Stomach (tissue), 8 donors: ENCODE measurements at regions not wholly inside any gene's neighbourhood (a gene's known extent, or its start where the extent isn't known, plus 50 kb on each side); places are given as distances from the start of the nearest gene placed in this dataset.
A peak's percentile ranks its signal among the peaks of the same experiment; 100 is the strongest.

ENCODE experiments used
- DNase-seq, 2 donors: peaks; one replicate each; pipeline versions ENCODE4 v3.0.0 to v3.0.0-alpha.2; 2013 to 2019
- H3K27ac ChIP-seq, 5 donors: fragments of 200-600 bp in 4 of 5; sonication (generic) in 4 of 5; one replicate each; pipeline ENCODE4 v1.5.1; 2013 to 2019; ENCODE audit warnings: mild to moderate bottlenecking in 1 of 5, moderate library complexity in 1 of 5
- H3K27me3 ChIP-seq, 3 donors: fragments of 200-600 bp; sonication (generic); one replicate each; pipeline ENCODE4 v1.5.1; 2017 to 2019; ENCODE audit warnings: mixed run types in 1 of 3
- H3K36me3 ChIP-seq, 4 donors: fragments of 200-600 bp; sonication (generic); 1 replicate in 3 of 4; 2 replicates in 1 of 4; pipeline ENCODE4 v1.5.1; 2016 to 2019
- H3K4me1 ChIP-seq, 4 donors: fragments of 200-600 bp; sonication (generic); one replicate each; pipeline ENCODE4 v1.5.1; 2016 to 2019
- H3K4me3 ChIP-seq, 4 donors: fragments of 200-600 bp; sonication (generic) in 3 of 4; one replicate each; pipeline ENCODE4 v1.5.1; 2016 to 2019; ENCODE audit warnings: mild to moderate bottlenecking in 1 of 4
- H3K9me3 ChIP-seq, 4 donors: fragments of 200-600 bp; sonication (generic); one replicate each; pipeline ENCODE4 v1.5.1; 2016 to 2019
- EP300 ChIP-seq: sonication (generic); formaldehyde crosslinking; IDR thresholded peaks from one replicate; pipeline ENCODE4 v1.6.1; 2017; ENCODE audit warnings: antibody characterized with exemption
- POLR2A ChIP-seq, 4 donors: fragments of 450-650 bp; IDR thresholded peaks; one replicate each; pipeline ENCODE4 v1.6.1; 2016; ENCODE audit warnings: antibody characterized with exemption in 4 of 4, control low read depth in 2 of 4, mild to moderate bottlenecking in 1 of 4, moderate library complexity in 1 of 4
- POLR2AphosphoS5 ChIP-seq, 3 donors: sonication (generic); formaldehyde crosslinking; IDR thresholded peaks; one replicate each; pipeline ENCODE4 v1.6.1; 2016; ENCODE audit warnings: antibody characterized with exemption in 3 of 3
- WGBS, 5 donors: extraction: QIAGEN DNeasy Blood & Tissue Kit in 3 of 5; methylation state at CpG; one replicate each; pipeline versions ENCODE4 v1.1.5 to v1.1.7; 2013 to 2018; 5-methylcytosine and 5-hydroxymethylcytosine counted together
- intact Hi-C: fragments of 100-400 bp; cut with DNase I; formaldehyde crosslinking; loops from one replicate; pipeline ENCODE4 v1.15.1; 2023; ENCODE audit warnings: low total_unique reads
- TF ChIP-seq, protein P1 (sequence below), 7 experiments: fragments of 450-650 bp in 4 of 7; fragments of 200-600 bp in 3 of 7; sonication (generic) in 3 of 7; IDR thresholded peaks; one replicate each; pipeline ENCODE4 v1.5.1; 2016 to 2019; ENCODE audit warnings: antibody characterized with exemption in 7 of 7, control low read depth in 2 of 7, mild to moderate bottlenecking in 1 of 7
- donor health status: healthy with polysubstance abuse.
- donor health status: Bipolar disorder and iron deficiency.
- donor health status: healthy.

DNA sequence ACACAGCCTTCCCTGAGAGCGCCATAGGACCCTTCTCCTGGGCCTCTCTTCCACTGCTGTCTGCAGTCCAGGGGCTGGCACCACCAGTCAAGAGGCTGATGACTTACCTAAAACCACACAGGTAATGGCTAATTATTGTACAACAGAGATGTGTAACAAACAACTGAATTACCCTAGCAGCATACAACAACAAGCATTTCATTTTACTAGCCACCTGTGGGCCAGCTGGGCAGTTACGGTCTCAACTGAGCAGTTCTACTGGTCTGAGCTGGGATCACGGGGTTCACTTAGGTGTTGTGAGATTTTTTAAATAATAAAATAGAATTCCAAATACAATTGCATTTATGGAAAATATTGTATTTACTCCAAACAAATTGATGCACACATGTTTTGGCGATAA, 431.9 kb downstream of the TNS3 start:
- WGBS, 5 donors = 91 to 97% (median 96%) methylated on average over 4 of the region's 4 CpGs
- Histone ChIP-seq H3K4me1 (peaks cover 0 to 38% (median 21%) of the 10 kb centered on the region in 4 donors), H3K4me3 (no peak overlapping the region), H3K36me3 (no peaks in the 10 kb centered on the region), H3K27ac (no peak overlapping the region), H3K9me3 (no peaks in the 10 kb centered on the region), H3K27me3 (no peaks in the 10 kb centered on the region)
- no peak for DNase-seq
- intact Hi-C loops = no loop called here
- TF ChIP-seq EP300 (no peak), POLR2A (IDR thresholded peaks at IDR 0.05) (no peak), POLR2AphosphoS5 (IDR thresholded peaks at IDR 0.05) (no peak)
- TF ChIP-seq, protein P1, sequence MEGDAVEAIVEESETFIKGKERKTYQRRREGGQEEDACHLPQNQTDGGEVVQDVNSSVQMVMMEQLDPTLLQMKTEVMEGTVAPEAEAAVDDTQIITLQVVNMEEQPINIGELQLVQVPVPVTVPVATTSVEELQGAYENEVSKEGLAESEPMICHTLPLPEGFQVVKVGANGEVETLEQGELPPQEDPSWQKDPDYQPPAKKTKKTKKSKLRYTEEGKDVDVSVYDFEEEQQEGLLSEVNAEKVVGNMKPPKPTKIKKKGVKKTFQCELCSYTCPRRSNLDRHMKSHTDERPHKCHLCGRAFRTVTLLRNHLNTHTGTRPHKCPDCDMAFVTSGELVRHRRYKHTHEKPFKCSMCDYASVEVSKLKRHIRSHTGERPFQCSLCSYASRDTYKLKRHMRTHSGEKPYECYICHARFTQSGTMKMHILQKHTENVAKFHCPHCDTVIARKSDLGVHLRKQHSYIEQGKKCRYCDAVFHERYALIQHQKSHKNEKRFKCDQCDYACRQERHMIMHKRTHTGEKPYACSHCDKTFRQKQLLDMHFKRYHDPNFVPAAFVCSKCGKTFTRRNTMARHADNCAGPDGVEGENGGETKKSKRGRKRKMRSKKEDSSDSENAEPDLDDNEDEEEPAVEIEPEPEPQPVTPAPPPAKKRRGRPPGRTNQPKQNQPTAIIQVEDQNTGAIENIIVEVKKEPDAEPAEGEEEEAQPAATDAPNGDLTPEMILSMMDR (IDR thresholded peaks at IDR 0.05) = no peak

DNA sequence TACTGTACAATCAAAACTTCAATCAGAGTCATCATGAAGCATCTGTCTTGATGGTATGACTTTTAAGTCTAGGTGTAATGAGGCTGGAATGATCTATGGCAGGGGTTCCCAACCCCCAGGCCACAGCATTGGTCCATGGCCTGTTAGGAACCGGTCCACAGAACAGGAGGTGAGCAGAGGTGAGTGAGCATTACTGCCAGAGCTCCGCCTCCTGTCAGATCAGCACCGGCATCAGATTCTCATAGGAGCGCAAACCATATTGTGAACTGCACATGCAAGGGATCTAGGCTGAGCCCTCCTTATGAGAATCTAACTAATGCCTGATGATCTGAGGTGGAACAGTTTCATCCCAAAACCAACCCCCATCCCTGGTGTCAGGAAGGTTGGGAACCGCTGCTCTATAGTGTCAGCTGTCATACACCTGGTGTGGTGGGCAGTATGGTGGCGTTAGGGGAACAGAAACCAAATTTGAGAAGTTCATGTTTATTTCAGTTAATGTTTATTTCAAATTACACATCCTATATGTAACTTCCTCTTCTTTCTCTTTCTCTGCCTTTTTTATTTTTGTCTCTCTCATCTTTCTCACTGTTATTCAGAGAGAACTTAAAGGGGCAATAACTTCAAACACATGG, 432.6 kb downstream of the TNS3 start:
- intact Hi-C loops = no loop called here
- TF ChIP-seq POLR2A (IDR thresholded peaks at IDR 0.05) (no peak), EP300 (no peak), POLR2AphosphoS5 (IDR thresholded peaks at IDR 0.05) (no peak)
- TF ChIP-seq, protein P1 (IDR thresholded peaks at IDR 0.05) = no peak
- Histone ChIP-seq H3K4me3 (no peak overlapping the region), H3K27ac (no peak overlapping the region), H3K27me3 (no peaks in the 10 kb centered on the region), H3K36me3 (no peaks in the 10 kb centered on the region), H3K4me1 (peaks cover 0 to 37% (median 20%) of the 10 kb centered on the region in 4 donors), H3K9me3 (no peaks in the 10 kb centered on the region)
- no peak for DNase-seq
- 82 to 90% (median 88%) methylated on average over 6 of the region's 6 CpGs for WGBS, 5 donors

DNA sequence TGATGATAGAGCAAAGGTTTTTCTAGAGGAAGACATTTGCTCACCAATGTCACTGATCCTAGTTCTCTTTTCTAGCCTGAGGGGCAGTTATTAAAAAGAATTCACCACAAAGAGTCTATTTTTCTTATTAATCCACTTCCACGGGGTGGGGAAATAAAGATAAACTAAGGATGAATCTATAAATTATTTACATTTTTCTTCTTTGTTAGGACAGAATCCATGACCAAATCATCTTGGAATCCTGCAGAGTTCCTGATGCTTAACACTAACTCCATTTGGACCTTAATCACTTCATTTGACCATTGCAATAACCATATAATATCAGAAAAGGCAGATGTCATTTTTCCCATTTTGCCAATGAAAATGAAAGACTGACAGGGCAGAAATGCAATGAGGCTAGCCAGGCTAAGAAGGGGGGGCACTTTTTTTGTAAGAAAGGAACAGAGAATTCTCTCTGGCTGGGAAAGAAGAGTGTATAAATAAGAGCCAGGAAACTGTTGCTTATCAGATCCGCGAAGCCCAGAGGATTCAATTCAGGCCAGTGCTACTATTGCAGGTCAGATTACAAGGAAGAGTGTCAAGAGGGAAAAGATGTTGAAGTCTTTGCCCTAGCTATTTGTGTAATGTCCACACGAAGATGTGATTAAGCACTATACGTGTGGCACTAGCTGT, 433.2 kb downstream of the TNS3 start:
- 20 to 38% (median 31%) methylated on average over 5 of the region's 5 CpGs for WGBS, 5 donors
- DNase-seq = no peak

DNA sequence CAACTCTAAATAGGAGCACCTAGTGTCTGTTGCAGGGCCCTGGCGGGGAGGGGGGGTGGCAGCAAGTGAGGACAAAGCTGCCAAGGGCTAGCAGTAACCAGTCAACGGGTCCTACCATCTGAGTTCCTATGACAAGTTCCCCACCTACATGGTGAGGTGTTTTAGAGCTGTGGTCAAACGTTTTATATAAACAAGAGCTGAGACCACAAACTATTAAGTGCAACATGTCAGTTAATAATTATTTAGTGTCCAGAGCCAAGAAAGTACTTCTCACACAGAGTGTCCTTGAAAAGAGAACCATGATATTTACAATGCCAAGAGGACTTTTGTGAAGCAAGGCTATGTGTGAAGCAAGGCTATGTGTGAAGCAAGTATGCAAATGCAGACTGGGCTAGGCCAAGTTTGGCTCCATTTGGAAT, 434.7 kb downstream of the TNS3 start:
- TF ChIP-seq, protein P1 (IDR thresholded peaks at IDR 0.05) = no peak
- TF ChIP-seq EP300 = no peak
- TF ChIP-seq POLR2A (IDR thresholded peaks at IDR 0.05) = no peak
- TF ChIP-seq POLR2AphosphoS5 (IDR thresholded peaks at IDR 0.05) = no peak
- H3K4me1 ChIP-seq = peaks cover 0 to 19% (median 8%) of the 10 kb centered on the region in 4 donors
- 4 to 56% (median 36%) methylated on average over 2 to 3 of the region's 3 CpGs for WGBS, 5 donors

More for the DNA sequence above, 433.2 kb downstream of the TNS3 start:
- no peak overlapping the region for H3K4me3 ChIP-seq
- TF ChIP-seq POLR2A (IDR thresholded peaks at IDR 0.05) = no peak
- TF ChIP-seq POLR2AphosphoS5 (IDR thresholded peaks at IDR 0.05) = no peak
- TF ChIP-seq, protein P1 (IDR thresholded peaks at IDR 0.05) = no peak
- TF ChIP-seq EP300 = no peak
- no peaks in the 10 kb centered on the region for H3K9me3 ChIP-seq
- H3K36me3 ChIP-seq = no peaks in the 10 kb centered on the region
- no peak overlapping the region for H3K27ac ChIP-seq
- no peaks in the 10 kb centered on the region for H3K27me3 ChIP-seq
- H3K4me1 ChIP-seq = peaks cover 0 to 30% (median 15%) of the 10 kb centered on the region in 4 donors
- intact Hi-C loops = no loop called here

More for the DNA sequence above, 434.7 kb downstream of the TNS3 start:
- DNase-seq = peak in 1 of 2 donors; percentile 32
- H3K4me3 ChIP-seq = no peak overlapping the region
- no peaks in the 10 kb centered on the region for H3K9me3 ChIP-seq
- H3K36me3 ChIP-seq = no peaks in the 10 kb centered on the region
- no peak overlapping the region for H3K27ac ChIP-seq
- intact Hi-C loops = no loop called here
- H3K27me3 ChIP-seq = no peaks in the 10 kb centered on the region
